ENCODE measurements at regions not wholly inside any gene's neighbourhood (a gene's known extent, or its start where the extent isn't known, plus 50 kb on each side); places are given as distances from the start of the nearest gene placed in this dataset.

- TF ChIP-seq CTCF (IDR thresholded peaks at IDR 0.05) = no peak
- TF ChIP-seq EP300 (IDR thresholded peaks at IDR 0.05) = no peak
- TF ChIP-seq POLR2A (IDR thresholded peaks at IDR 0.05; ENCODE audit: low read length) = no peak
Observed at GRCh38 chr3:126290325-126290724, 66.9 kb downstream of the KLF15 start.
